ENCODE measurements at regions not wholly inside any gene's neighbourhood (a gene's known extent, or its start where the extent isn't known, plus 50 kb on each side); places are given as distances from the start of the nearest gene placed in this dataset.

DNA sequence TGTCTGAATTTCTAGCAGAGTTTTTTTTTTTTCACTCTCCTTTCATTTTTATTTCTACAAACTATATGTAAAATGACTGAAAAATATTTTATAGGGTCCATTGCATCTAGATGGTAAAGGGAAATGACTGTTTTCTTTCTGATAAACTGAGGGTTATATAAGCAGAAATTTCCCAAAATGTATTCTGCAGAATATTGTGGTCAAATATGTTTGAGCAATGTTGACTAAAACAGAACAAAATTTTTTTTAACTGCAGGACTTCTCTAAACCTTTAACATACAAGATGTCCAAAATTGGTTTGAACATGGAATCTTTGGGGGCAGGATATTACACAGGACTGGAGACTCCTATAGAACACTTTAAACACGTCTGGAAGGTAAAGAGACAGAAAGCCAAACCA is 190.5 kb downstream of the TOMM20 start:
- intact Hi-C loops (cut with DNase I), result no loop called here
- no peak for TF ChIP-seq CTCF (IDR thresholded peaks at IDR 0.05)
- no peak overlapping the region for H3K4me3 ChIP-seq

GRCh38 chr1:234936612-234937389 is 191.8 kb downstream of the TOMM20 start:
- DNase-seq, result no peak
- intact Hi-C loops (cut with DNase I), result no loop called here
- no peaks in the 10 kb centered on the region for H3K27me3 ChIP-seq
- no peak overlapping the region for H3K27ac ChIP-seq
- no peaks in the 10 kb centered on the region for H3K36me3 ChIP-seq
- no peaks in the 10 kb centered on the region for H3K9me3 ChIP-seq
- no peak for ATAC-seq
- H3K4me1 ChIP-seq, result peaks cover 15% of the 10 kb centered on the region
- TF ChIP-seq CTCF (IDR thresholded peaks at IDR 0.05), result no peak
- H3K4me3 ChIP-seq, result no peak overlapping the region

More for the DNA sequence above, 190.5 kb downstream of the TOMM20 start:
- DNase-seq (no peak), ATAC-seq (no peak)
- Histone ChIP-seq H3K27ac (no peak overlapping the region), H3K27me3 (no peaks in the 10 kb centered on the region), H3K36me3 (no peaks in the 10 kb centered on the region), H3K4me1 (peaks cover 9% of the 10 kb centered on the region), H3K9me3 (no peaks in the 10 kb centered on the region)

DNA sequence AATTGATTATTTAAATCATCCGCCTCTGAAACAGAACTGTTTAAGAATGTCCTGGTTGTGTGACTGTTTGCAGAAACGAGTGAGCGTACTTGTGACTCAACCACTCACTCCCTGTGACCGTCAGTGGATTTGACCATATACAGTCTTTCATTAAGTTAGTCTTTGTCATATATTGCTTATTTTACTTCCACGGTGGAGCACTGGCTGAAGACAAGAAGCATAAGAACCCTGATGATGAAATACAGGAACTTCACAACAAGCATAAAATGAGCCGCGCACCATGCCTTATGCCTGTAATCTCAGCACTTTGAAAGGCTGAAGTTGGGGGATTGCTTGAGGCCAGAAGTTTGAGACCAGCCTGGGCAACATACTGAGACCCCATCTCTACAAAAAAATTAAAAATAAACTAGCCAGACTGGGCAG is 194.0 kb downstream of the TOMM20 start:
- Histone ChIP-seq H3K4me3 (no peak overlapping the region), H3K27ac (no peak overlapping the region), H3K9me3 (no peaks in the 10 kb centered on the region), H3K36me3 (no peaks in the 10 kb centered on the region), H3K27me3 (no peaks in the 10 kb centered on the region), H3K4me1 (peaks cover 15% of the 10 kb centered on the region)
- DNase-seq (no peak), ATAC-seq (peak; percentile 75)
- no peak for TF ChIP-seq CTCF (IDR thresholded peaks at IDR 0.05)
- intact Hi-C loops (cut with DNase I), result no loop called here

GRCh38 chr1:234933475-234933874 is 195.2 kb downstream of the TOMM20 start:
- peaks cover 15% of the 10 kb centered on the region for H3K4me1 ChIP-seq
- no peak for DNase-seq
- no peak for TF ChIP-seq CTCF (IDR thresholded peaks at IDR 0.05)
- peak; percentile 87 for ATAC-seq
- H3K27me3 ChIP-seq, result no peaks in the 10 kb centered on the region
- H3K9me3 ChIP-seq, result no peaks in the 10 kb centered on the region
- H3K36me3 ChIP-seq, result no peaks in the 10 kb centered on the region
- H3K27ac ChIP-seq, result peak overlapping the region; percentile 3
- intact Hi-C loops (cut with DNase I), result no loop called here
- H3K4me3 ChIP-seq, result no peak overlapping the region

- H3K4me3 ChIP-seq, result no peak overlapping the region
- DNase-seq, result no peak
- H3K9me3 ChIP-seq, result no peaks in the 10 kb centered on the region
- H3K27me3 ChIP-seq, result no peaks in the 10 kb centered on the region
- no peaks in the 10 kb centered on the region for H3K36me3 ChIP-seq
- H3K27ac ChIP-seq, result peak overlapping the region; percentile 3
- intact Hi-C loops (cut with DNase I), result no loop called here
- TF ChIP-seq CTCF (IDR thresholded peaks at IDR 0.05), result no peak
- H3K4me1 ChIP-seq, result peaks cover 15% of the 10 kb centered on the region
- peak; percentile 42 for ATAC-seq
Measured at GRCh38 chr1:234932511-234933430, 195.9 kb downstream of the TOMM20 start.
